CD14-positive monocyte (primary cell): ENCODE measurements at regions not wholly inside any gene's neighbourhood (a gene's known extent, or its start where the extent isn't known, plus 50 kb on each side); places are given as distances from the start of the nearest gene placed in this dataset.

ENCODE experiments used
- DNase-seq, 3 donors: peaks; one replicate each; pipeline ENCODE4 v3.0.0-alpha.2; 2011 to 2022
- H2AFZ ChIP-seq: 2 replicates; pipeline ENCODE4 v1.6.0; 2012; ENCODE audit warnings: mild to moderate bottlenecking, low read depth, low read length, inconsistent platforms; ENCODE audit not compliant: insufficient read depth, poor library complexity, severe bottlenecking
- H3K27ac ChIP-seq, 2 donors: 1 replicate in 1 of 2; 2 replicates in 1 of 2; pipeline ENCODE4 v1.5.1; 2012 to 2013; ENCODE audit warnings: low read length in 2 of 2, control low read depth in 1 of 2, inconsistent platforms in 1 of 2, low read depth in 1 of 2, mild to moderate bottlenecking in 1 of 2
- H3K27me3 ChIP-seq, 2 donors: one replicate each; pipeline versions ENCODE4 v1.6.0 to v1.6.1; 2011 to 2013; ENCODE audit warnings: low read length in 2 of 2; ENCODE audit not compliant: control insufficient read depth in 2 of 2, insufficient read depth in 2 of 2
- H3K36me3 ChIP-seq, 2 donors: replicated peaks in 1 of 2; 1 replicate in 1 of 2; 2 replicates in 1 of 2; pipeline versions ENCODE4 v1.5.1 to v1.6.1; 2012 to 2013; ENCODE audit warnings: low read length in 2 of 2, control low read depth in 1 of 2, inconsistent platforms in 1 of 2, mild to moderate bottlenecking in 1 of 2; ENCODE audit not compliant: insufficient read depth in 2 of 2, control insufficient read depth in 1 of 2
- H3K4me1 ChIP-seq, 2 donors: 1 replicate in 1 of 2; 2 replicates in 1 of 2; pipeline versions ENCODE4 v1.5.1 to v1.6.1; 2012 to 2013; ENCODE audit warnings: low read length in 2 of 2, control low read depth in 1 of 2, inconsistent platforms in 1 of 2, mild to moderate bottlenecking in 1 of 2, moderate library complexity in 1 of 2; ENCODE audit not compliant: insufficient read depth in 2 of 2, control insufficient read depth in 1 of 2
- H3K4me2 ChIP-seq: replicated peaks from 2 replicates; pipeline ENCODE3; 2012; ENCODE audit warnings: low read length, moderate library complexity, mild to moderate bottlenecking; ENCODE audit not compliant: poor library complexity, severe bottlenecking; ENCODE audit errors: extremely low read depth
- H3K4me3 ChIP-seq, 3 experiments: fragments of 200-600 bp in 1 of 3; sonication (generic) in 1 of 3; replicated peaks in 1 of 3; 1 replicate in 2 of 3; 2 replicates in 1 of 3; pipeline ENCODE4 v1.5.1; 2011 to 2013; ENCODE audit warnings: low read length in 3 of 3, mild to moderate bottlenecking in 3 of 3, control low read depth in 2 of 3, low read depth in 2 of 3, inconsistent platforms in 1 of 3, moderate library complexity in 1 of 3
- H3K79me2 ChIP-seq: 2 replicates; pipeline ENCODE4 v1.6.0; 2012; ENCODE audit warnings: mild to moderate bottlenecking, control low read depth, inconsistent platforms, low read length, moderate library complexity; ENCODE audit not compliant: insufficient read depth
- H3K9ac ChIP-seq: 2 replicates; pipeline ENCODE4 v1.6.0; 2017; ENCODE audit warnings: low read length, mild to moderate bottlenecking; ENCODE audit not compliant: insufficient read depth, poor library complexity, severe bottlenecking
- H3K9me3 ChIP-seq, 2 donors: replicated peaks in 1 of 2; 1 replicate in 1 of 2; 2 replicates in 1 of 2; pipeline versions ENCODE4 v1.5.1 to v1.6.1; 2012 to 2013; ENCODE audit warnings: low read length in 2 of 2, control low read depth in 1 of 2; ENCODE audit not compliant: control insufficient read depth in 1 of 2, insufficient read depth in 1 of 2
- H4K20me1 ChIP-seq: 2 replicates; pipeline ENCODE4 v1.6.0; 2012; ENCODE audit warnings: mild to moderate bottlenecking, low read length, control low read depth, moderate library complexity; ENCODE audit not compliant: insufficient read depth
- H3K27ac Mint-ChIP-seq, 7 donors: one replicate each; pipeline ENCODE4 v1.8.0; 2020; ENCODE audit warnings: mild to moderate bottlenecking in 7 of 7, mixed read lengths in 7 of 7, moderate library complexity in 6 of 7, inconsistent platforms in 2 of 7
- H3K27me3 Mint-ChIP-seq, 3 donors: one replicate each; pipeline ENCODE4 v1.8.0; 2021 to 2022; ENCODE audit warnings: low read depth in 3 of 3, mild to moderate bottlenecking in 3 of 3, mixed read lengths in 3 of 3, moderate library complexity in 3 of 3, inconsistent platforms in 1 of 3
- H3K36me3 Mint-ChIP-seq, 2 donors: one replicate each; pipeline ENCODE4 v1.8.0; 2020; ENCODE audit warnings: mixed read lengths in 2 of 2, inconsistent platforms in 1 of 2, mild to moderate bottlenecking in 1 of 2
- H3K4me1 Mint-ChIP-seq: one replicate; pipeline ENCODE4 v1.8.0; 2020; ENCODE audit warnings: mild to moderate bottlenecking, mixed read lengths
- H3K4me3 Mint-ChIP-seq, 2 donors: one replicate each; pipeline ENCODE4 v1.8.0; 2020; ENCODE audit warnings: mild to moderate bottlenecking in 2 of 2, mixed read lengths in 2 of 2, moderate library complexity in 1 of 2
- H3K9me3 Mint-ChIP-seq, 7 donors: one replicate each; pipeline ENCODE4 v1.8.0; 2020 to 2022; ENCODE audit warnings: mixed read lengths in 7 of 7, mild to moderate bottlenecking in 6 of 7, moderate library complexity in 6 of 7, inconsistent platforms in 2 of 7
- WGBS: methylation state at CpG from one replicate; pipeline ENCODE4 v1.1.5; 2013; ENCODE audit warnings: missing lambda C conversion rate; ENCODE audit not compliant: insufficient coverage; 5-methylcytosine and 5-hydroxymethylcytosine counted together
- intact Hi-C, 2 donors: fragments of 100-400 bp; cut with micrococcal nuclease; formaldehyde crosslinking; loops; one replicate each; pipeline versions ENCODE4 v1.15.0 to v1.15.1; 2023
- TF ChIP-seq, protein P1 (sequence below): fragments of 200-600 bp; IDR thresholded peaks from one replicate; pipeline ENCODE4 v1.8.0; 2022; ENCODE audit warnings: antibody characterized with exemption, mild to moderate bottlenecking

DNA sequence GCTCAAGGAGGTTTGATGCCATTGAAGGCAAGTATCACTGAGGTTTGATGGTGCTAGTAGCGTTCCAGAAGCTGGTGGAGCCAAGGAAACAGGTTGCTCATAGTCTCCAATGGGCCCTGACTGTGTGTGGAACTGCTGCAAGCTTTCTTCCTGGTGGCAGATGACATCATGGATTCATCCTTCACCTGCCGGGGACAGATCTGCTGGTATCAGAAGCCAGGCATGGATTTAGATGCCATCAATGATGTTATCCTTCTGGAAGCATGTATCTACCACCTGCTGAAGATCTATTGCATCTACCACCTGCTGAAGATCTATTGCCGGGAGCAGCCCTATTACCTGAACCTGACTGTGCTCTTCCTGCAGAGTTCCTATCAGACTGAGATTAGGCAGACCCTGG is 734.4 kb downstream of the PLA2G4A start:
- no peak for DNase-seq
- 88% methylated on average over 3 of the region's 3 CpGs for WGBS
- H3K4me3 Mint-ChIP-seq = no peak overlapping the region

DNA sequence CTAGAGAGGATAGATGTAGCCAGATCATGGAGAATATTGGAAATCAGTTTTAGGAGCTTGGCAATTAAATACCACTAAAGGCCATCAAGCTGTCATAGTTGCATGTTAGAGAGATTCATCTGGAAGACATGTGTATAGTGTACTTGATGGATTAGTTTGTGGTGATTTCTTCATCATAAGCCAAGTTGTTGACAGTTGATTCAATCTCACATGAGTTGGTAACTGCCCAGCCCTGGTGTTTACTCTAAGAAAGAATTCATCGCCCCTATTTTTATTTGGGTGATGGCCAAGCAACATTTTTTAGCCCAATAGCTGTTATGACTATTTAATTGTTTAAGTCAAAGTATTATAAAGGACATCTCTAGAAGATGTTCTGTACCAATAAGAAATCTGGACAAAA is 737.6 kb downstream of the PLA2G4A start:
- H4K20me1 ChIP-seq = no peaks in the 10 kb centered on the region
- no peak for DNase-seq
- H3K36me3 ChIP-seq = no peaks in the 10 kb centered on the region
- no peaks in the 10 kb centered on the region for H3K36me3 Mint-ChIP-seq
- H3K4me2 ChIP-seq = no peak overlapping the region
- H3K4me3 ChIP-seq = no peak overlapping the region
- intact Hi-C loops = no loop called here
- TF ChIP-seq, protein P1, sequence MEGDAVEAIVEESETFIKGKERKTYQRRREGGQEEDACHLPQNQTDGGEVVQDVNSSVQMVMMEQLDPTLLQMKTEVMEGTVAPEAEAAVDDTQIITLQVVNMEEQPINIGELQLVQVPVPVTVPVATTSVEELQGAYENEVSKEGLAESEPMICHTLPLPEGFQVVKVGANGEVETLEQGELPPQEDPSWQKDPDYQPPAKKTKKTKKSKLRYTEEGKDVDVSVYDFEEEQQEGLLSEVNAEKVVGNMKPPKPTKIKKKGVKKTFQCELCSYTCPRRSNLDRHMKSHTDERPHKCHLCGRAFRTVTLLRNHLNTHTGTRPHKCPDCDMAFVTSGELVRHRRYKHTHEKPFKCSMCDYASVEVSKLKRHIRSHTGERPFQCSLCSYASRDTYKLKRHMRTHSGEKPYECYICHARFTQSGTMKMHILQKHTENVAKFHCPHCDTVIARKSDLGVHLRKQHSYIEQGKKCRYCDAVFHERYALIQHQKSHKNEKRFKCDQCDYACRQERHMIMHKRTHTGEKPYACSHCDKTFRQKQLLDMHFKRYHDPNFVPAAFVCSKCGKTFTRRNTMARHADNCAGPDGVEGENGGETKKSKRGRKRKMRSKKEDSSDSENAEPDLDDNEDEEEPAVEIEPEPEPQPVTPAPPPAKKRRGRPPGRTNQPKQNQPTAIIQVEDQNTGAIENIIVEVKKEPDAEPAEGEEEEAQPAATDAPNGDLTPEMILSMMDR = no peak
- no CpG with 5 or more reads among the region's 1 CpG for WGBS
- H3K27ac ChIP-seq = no peak overlapping the region
- H3K27me3 ChIP-seq = no peaks in the 10 kb centered on the region
- no peak overlapping the region for H3K4me3 Mint-ChIP-seq
- H2AFZ ChIP-seq = no peak overlapping the region
- H3K9ac ChIP-seq = no peak overlapping the region
- H3K9me3 Mint-ChIP-seq = peaks cover 2 to 22% (median 6%) of the 10 kb centered on the region in 7 donors
- H3K79me2 ChIP-seq = no peaks in the 10 kb centered on the region
- peaks cover 0 to 2% (median 0%) of the 10 kb centered on the region in 3 donors for H3K27me3 Mint-ChIP-seq
- H3K4me1 ChIP-seq = no peaks in the 10 kb centered on the region
- no peak overlapping the region for H3K27ac Mint-ChIP-seq
- H3K9me3 ChIP-seq = peaks cover 15 to 21% of the 10 kb centered on the region in 2 donors
- no peaks in the 10 kb centered on the region for H3K4me1 Mint-ChIP-seq

More for the DNA sequence above, 734.4 kb downstream of the PLA2G4A start:
- Histone ChIP-seq H3K4me1 (no peaks in the 10 kb centered on the region), H3K27ac (no peak overlapping the region), H2AFZ (no peak overlapping the region), H3K4me3 (no peak overlapping the region), H3K9me3 (peaks cover 30 to 37% of the 10 kb centered on the region in 2 donors), H3K4me2 (no peak overlapping the region), H3K79me2 (no peaks in the 10 kb centered on the region), H3K27me3 (no peaks in the 10 kb centered on the region), H3K36me3 (no peaks in the 10 kb centered on the region), H3K9ac (no peak overlapping the region), H4K20me1 (no peaks in the 10 kb centered on the region)
- peaks cover 0 to 2% (median 0%) of the 10 kb centered on the region in 3 donors for H3K27me3 Mint-ChIP-seq
- TF ChIP-seq, protein P1 = no peak
- peaks cover 4 to 34% (median 14%) of the 10 kb centered on the region in 7 donors for H3K9me3 Mint-ChIP-seq
- no peak overlapping the region for H3K27ac Mint-ChIP-seq
- intact Hi-C loops = no loop called here
- no peaks in the 10 kb centered on the region for H3K4me1 Mint-ChIP-seq
- no peaks in the 10 kb centered on the region for H3K36me3 Mint-ChIP-seq
